IPS-15b (cell line): ENCODE measurements at regions not wholly inside any gene's neighbourhood (a gene's known extent, or its start where the extent isn't known, plus 50 kb on each side); places are given as distances from the start of the nearest gene placed in this dataset.
"Not testable (repeated sequence)": the region's sequence is repeated elsewhere in the genome, so short reads cannot be mapped to it uniquely, and the experiment has no call there.

Experiments used
- H3K27me3 ChIP-seq: one replicate; pipeline ENCODE4 v1.6.1; 2013; ENCODE audit warnings: low read length; ENCODE audit not compliant: control insufficient read depth, insufficient read depth
- H3K36me3 ChIP-seq: one replicate; pipeline ENCODE4 v1.6.1; 2013; ENCODE audit warnings: low read length; ENCODE audit not compliant: control insufficient read depth, insufficient read depth
- H3K4me1 ChIP-seq: one replicate; pipeline ENCODE4 v1.6.1; 2013; ENCODE audit warnings: mild to moderate bottlenecking, low read length; ENCODE audit not compliant: control insufficient read depth, insufficient read depth
- H3K4me3 ChIP-seq: one replicate; pipeline ENCODE4 v1.5.1; 2013; ENCODE audit warnings: low read depth, low read length
- H3K9ac ChIP-seq: one replicate; pipeline ENCODE4 v1.6.1; 2013; ENCODE audit warnings: low read depth, mild to moderate bottlenecking, low read length
- H3K9me3 ChIP-seq: one replicate; pipeline ENCODE4 v1.6.1; 2013; ENCODE audit warnings: mild to moderate bottlenecking, low read length; ENCODE audit not compliant: control insufficient read depth, insufficient read depth

GRCh38 chrX:139341855-139342593, 188.5 kb upstream of the F9 start:
- not testable (repeated sequence) for H3K9me3 ChIP-seq, H3K36me3 ChIP-seq, H3K27me3 ChIP-seq
- Histone ChIP-seq H3K4me1 (peaks cover 28% of the 10 kb centered on the region), H3K4me3 (peak overlapping the region; percentile 16), H3K9ac (peak overlapping the region; percentile 10)

- Histone ChIP-seq H3K9me3 (no peaks in the 10 kb centered on the region), H3K27me3 (no peaks in the 10 kb centered on the region), H3K9ac (no peak overlapping the region), H3K4me3 (no peak overlapping the region), H3K4me1 (no peaks in the 10 kb centered on the region), H3K36me3 (no peaks in the 10 kb centered on the region)
These were observed 198.1 kb upstream of the F9 start for GRCh38 chrX:139332441-139332840.

GRCh38 chrX:139327355-139327754, 203.2 kb upstream of the F9 start:
- Histone ChIP-seq H3K27me3 (no peaks in the 10 kb centered on the region), H3K9me3 (no peaks in the 10 kb centered on the region), H3K36me3 (no peaks in the 10 kb centered on the region), H3K4me1 (no peaks in the 10 kb centered on the region), H3K9ac (no peak overlapping the region), H3K4me3 (no peak overlapping the region)

- no peaks in the 10 kb centered on the region for H3K36me3 ChIP-seq
- H3K4me1 ChIP-seq = no peaks in the 10 kb centered on the region
- H3K27me3 ChIP-seq = no peaks in the 10 kb centered on the region
- no peak overlapping the region for H3K4me3 ChIP-seq
- H3K9ac ChIP-seq = no peak overlapping the region
- no peaks in the 10 kb centered on the region for H3K9me3 ChIP-seq
These were observed 205.8 kb upstream of the F9 start for GRCh38 chrX:139324756-139325155.

- not testable (repeated sequence) for H3K4me1 ChIP-seq, H3K36me3 ChIP-seq, H3K9ac ChIP-seq, H3K9me3 ChIP-seq, H3K4me3 ChIP-seq, H3K27me3 ChIP-seq
These were observed 209.7 kb upstream of the F9 start for GRCh38 chrX:139320661-139321354.

GRCh38 chrX:139306675-139307074, 223.9 kb upstream of the F9 start:
- not testable (repeated sequence) for H3K27me3 ChIP-seq, H3K4me1 ChIP-seq, H3K4me3 ChIP-seq, H3K36me3 ChIP-seq, H3K9ac ChIP-seq
- peaks cover 14% of the 10 kb centered on the region for H3K9me3 ChIP-seq

GRCh38 chrX:139304471-139304870, 226.1 kb upstream of the F9 start:
- H3K4me3 ChIP-seq = no peak overlapping the region
- H3K4me1 ChIP-seq = peaks cover 5% of the 10 kb centered on the region
- no peaks in the 10 kb centered on the region for H3K36me3 ChIP-seq
- H3K27me3 ChIP-seq = no peaks in the 10 kb centered on the region
- H3K9ac ChIP-seq = no peak overlapping the region
- H3K9me3 ChIP-seq = peaks cover 14% of the 10 kb centered on the region

- H3K9ac ChIP-seq = no peak overlapping the region
These were observed 231.2 kb upstream of the F9 start for GRCh38 chrX:139299309-139299708.

GRCh38 chrX:139298437-139298836, 232.1 kb upstream of the F9 start:
- H3K4me1 ChIP-seq = peaks cover 8% of the 10 kb centered on the region
- H3K9me3 ChIP-seq = no peaks in the 10 kb centered on the region
- H3K36me3 ChIP-seq = no peaks in the 10 kb centered on the region
- H3K4me3 ChIP-seq = no peak overlapping the region
- H3K9ac ChIP-seq = no peak overlapping the region
- no peaks in the 10 kb centered on the region for H3K27me3 ChIP-seq

More at GRCh38 chrX:139299309-139299708, 231.2 kb upstream of the F9 start:
- H3K4me1 ChIP-seq = peaks cover 8% of the 10 kb centered on the region
- no peaks in the 10 kb centered on the region for H3K9me3 ChIP-seq
- H3K36me3 ChIP-seq = no peaks in the 10 kb centered on the region
- no peaks in the 10 kb centered on the region for H3K27me3 ChIP-seq
- no peak overlapping the region for H3K4me3 ChIP-seq

GRCh38 chrX:139297638-139298037, 232.9 kb upstream of the F9 start:
- no peaks in the 10 kb centered on the region for H3K27me3 ChIP-seq

GRCh38 chrX:139293991-139294390, 236.5 kb upstream of the F9 start:
- H3K9me3 ChIP-seq = no peaks in the 10 kb centered on the region
- H3K4me3 ChIP-seq = no peak overlapping the region
- H3K27me3 ChIP-seq = no peaks in the 10 kb centered on the region
- peaks cover 3% of the 10 kb centered on the region for H3K4me1 ChIP-seq
- H3K9ac ChIP-seq = no peak overlapping the region
- no peaks in the 10 kb centered on the region for H3K36me3 ChIP-seq

More at GRCh38 chrX:139297638-139298037, 232.9 kb upstream of the F9 start:
- Histone ChIP-seq H3K36me3 (no peaks in the 10 kb centered on the region), H3K4me3 (no peak overlapping the region), H3K9me3 (no peaks in the 10 kb centered on the region), H3K9ac (no peak overlapping the region), H3K4me1 (peaks cover 8% of the 10 kb centered on the region)

- Histone ChIP-seq H3K27me3 (no peaks in the 10 kb centered on the region), H3K9ac (no peak overlapping the region), H3K4me1 (no peaks in the 10 kb centered on the region), H3K36me3 (no peaks in the 10 kb centered on the region), H3K4me3 (no peak overlapping the region), H3K9me3 (no peaks in the 10 kb centered on the region)
These were observed 240.2 kb upstream of the F9 start for GRCh38 chrX:139290310-139290709.
